ENCODE measurements at regions not wholly inside any gene's neighbourhood (a gene's known extent, or its start where the extent isn't known, plus 50 kb on each side); places are given as distances from the start of the nearest gene placed in this dataset.

DNA sequence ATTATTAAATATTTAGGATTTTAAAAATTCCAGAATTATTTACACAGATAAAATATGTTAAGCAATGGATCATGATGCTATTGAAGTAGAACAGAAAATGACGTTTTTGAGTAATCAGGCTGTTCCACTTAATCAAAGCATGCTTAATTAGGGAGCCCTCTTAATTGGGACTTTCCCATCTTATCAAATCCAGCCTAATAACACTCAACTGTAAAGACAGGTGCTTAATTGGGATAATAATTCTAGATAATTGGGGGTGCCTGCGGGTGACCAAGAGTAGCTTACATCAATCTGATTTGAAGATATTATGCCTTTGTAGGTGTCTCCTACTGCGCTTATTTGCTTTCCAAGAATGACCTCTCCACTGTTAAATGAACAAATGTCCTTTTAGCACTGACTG, 742.2 kb upstream of the SLITRK6 start:
- intact Hi-C loops (cut with DNase I), result no loop called here
- Histone ChIP-seq H3K4me3 (no peak overlapping the region), H3K36me3 (no peaks in the 10 kb centered on the region), H3K27ac (no peak overlapping the region), H3K4me1 (no peaks in the 10 kb centered on the region), H3K9me3 (peaks cover 0 to 15% (median 0%) of the 10 kb centered on the region in 11 donors), H3K27me3 (no peaks in the 10 kb centered on the region)
- TF ChIP-seq, protein P1, sequence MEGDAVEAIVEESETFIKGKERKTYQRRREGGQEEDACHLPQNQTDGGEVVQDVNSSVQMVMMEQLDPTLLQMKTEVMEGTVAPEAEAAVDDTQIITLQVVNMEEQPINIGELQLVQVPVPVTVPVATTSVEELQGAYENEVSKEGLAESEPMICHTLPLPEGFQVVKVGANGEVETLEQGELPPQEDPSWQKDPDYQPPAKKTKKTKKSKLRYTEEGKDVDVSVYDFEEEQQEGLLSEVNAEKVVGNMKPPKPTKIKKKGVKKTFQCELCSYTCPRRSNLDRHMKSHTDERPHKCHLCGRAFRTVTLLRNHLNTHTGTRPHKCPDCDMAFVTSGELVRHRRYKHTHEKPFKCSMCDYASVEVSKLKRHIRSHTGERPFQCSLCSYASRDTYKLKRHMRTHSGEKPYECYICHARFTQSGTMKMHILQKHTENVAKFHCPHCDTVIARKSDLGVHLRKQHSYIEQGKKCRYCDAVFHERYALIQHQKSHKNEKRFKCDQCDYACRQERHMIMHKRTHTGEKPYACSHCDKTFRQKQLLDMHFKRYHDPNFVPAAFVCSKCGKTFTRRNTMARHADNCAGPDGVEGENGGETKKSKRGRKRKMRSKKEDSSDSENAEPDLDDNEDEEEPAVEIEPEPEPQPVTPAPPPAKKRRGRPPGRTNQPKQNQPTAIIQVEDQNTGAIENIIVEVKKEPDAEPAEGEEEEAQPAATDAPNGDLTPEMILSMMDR (IDR thresholded peaks at IDR 0.05), result no peak
- no peak for DNase-seq
- WGBS, 2 donors, result 71 to 86% methylated on average over 3 of the region's 3 CpGs
- no peak for ATAC-seq

DNA sequence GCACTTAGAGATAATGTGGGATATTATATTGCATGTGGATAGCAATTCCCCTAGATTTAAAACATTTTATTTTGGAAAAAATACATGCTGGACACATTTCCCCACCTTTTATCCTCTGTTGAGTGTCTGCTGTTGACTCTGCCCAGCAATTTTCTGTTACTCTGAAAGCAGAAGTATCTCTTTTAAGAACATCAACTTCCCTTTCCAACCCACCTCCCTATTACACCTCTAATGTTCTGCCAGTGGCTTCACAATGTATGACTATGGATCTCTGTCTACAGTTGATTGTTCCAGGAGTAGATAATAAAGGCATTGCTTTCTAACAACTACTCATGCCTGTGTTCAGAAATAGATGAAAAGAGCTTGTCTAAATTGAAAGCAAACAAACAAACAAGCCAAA, 754.8 kb upstream of the SLITRK6 start:
- TF ChIP-seq, protein P1 (IDR thresholded peaks at IDR 0.05), result no peak
- no peak for ATAC-seq
- no peaks in the 10 kb centered on the region for H3K4me1 ChIP-seq
- no peak overlapping the region for H3K4me3 ChIP-seq
- no peaks in the 10 kb centered on the region for H3K27me3 ChIP-seq
- H3K9me3 ChIP-seq, result peaks cover 0 to 30% (median 0%) of the 10 kb centered on the region in 11 donors
- H3K27ac ChIP-seq, result no peak overlapping the region
- DNase-seq, result no peak
- intact Hi-C loops (cut with DNase I), result no loop called here
- no peaks in the 10 kb centered on the region for H3K36me3 ChIP-seq

DNA sequence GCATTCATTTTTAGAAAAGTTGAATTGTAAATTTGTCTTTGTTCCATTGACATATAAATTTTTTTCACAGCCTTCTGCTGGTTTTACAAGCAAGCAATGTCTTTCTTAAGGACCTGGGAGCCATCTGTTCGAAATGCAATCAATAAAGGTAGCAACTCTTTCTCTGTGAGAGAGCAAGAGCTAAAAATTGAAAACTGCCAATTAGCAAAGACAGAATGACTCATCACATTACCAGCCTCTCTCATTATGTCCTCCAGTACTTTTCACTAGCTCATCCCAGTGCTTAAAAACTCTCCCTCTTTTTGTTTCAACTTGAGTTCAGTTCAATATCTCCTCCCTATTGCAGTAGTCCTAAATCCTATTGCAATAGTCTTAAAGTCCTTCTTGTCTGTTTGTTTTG, 760.7 kb upstream of the SLITRK6 start:
- H3K27me3 ChIP-seq, result no peaks in the 10 kb centered on the region
- H3K4me3 ChIP-seq, result no peak overlapping the region
- H3K9me3 ChIP-seq, result peaks cover 0 to 23% (median 0%) of the 10 kb centered on the region in 11 donors
- no peaks in the 10 kb centered on the region for H3K4me1 ChIP-seq
- H3K36me3 ChIP-seq, result no peaks in the 10 kb centered on the region
- DNase-seq (no peak), ATAC-seq (no peak)
- intact Hi-C loops (cut with DNase I), result no loop called here
- TF ChIP-seq, protein P1 (IDR thresholded peaks at IDR 0.05), result no peak
- no peak overlapping the region for H3K27ac ChIP-seq
- WGBS, 2 donors, result 41 to 69% methylated on average over 1 of the region's 1 CpG

DNA sequence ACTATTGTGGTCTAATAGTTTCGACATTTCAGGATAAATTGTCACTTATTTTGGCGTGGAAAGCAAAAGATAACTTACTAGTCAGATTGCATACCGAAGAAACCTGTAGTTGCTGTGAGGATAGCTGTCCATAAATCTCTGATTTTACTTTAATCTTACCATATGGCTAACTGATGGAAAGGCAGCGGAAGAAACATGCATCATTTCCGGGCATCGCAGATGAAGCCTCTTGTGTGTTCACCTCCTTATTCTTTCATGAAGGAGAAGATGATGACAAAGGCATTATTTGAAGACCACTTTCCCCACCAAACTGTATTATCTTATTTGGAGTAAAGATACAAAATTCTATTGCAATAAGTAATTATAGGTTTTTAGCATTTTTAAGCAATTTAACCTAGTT, 763.6 kb upstream of the SLITRK6 start:
- Histone ChIP-seq H3K4me3 (no peak overlapping the region), H3K27me3 (no peaks in the 10 kb centered on the region), H3K9me3 (peaks cover 0 to 15% (median 0%) of the 10 kb centered on the region in 11 donors), H3K27ac (no peak overlapping the region), H3K36me3 (no peaks in the 10 kb centered on the region), H3K4me1 (no peaks in the 10 kb centered on the region)
- intact Hi-C loops (cut with DNase I), result no loop called here
- no peak for DNase-seq
- WGBS, 2 donors, result 84 to 87% methylated on average over 6 of the region's 6 CpGs
- TF ChIP-seq, protein P1 (IDR thresholded peaks at IDR 0.05), result no peak
- ATAC-seq, result no peak

DNA sequence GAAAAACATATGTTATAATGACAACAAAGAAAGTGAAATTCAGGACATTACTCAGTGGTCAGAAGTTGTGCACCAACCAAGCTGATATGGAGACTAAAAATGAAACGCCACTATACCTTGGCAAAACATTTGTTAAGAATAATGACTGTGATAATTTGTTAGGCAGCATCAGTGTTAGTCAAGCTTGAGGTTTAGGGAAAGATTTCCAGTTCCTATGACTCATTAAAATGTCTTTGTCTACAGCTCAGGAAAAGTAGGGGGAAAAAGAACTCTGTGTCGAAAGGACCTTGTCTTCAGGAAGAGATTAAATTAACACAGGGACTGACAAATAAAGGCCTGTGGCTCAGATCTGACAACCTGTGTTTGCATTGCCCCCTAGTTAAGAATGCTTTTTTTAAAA, 764.1 kb upstream of the SLITRK6 start:
- H3K9me3 ChIP-seq, result peaks cover 0 to 11% (median 0%) of the 10 kb centered on the region in 11 donors
- no peaks in the 10 kb centered on the region for H3K27me3 ChIP-seq
- no peaks in the 10 kb centered on the region for H3K36me3 ChIP-seq
- no peak for ATAC-seq
- intact Hi-C loops (cut with DNase I), result no loop called here
- H3K4me3 ChIP-seq, result no peak overlapping the region
- WGBS, 2 donors, result 48 to 55% methylated on average over 2 of the region's 2 CpGs
- no peak for DNase-seq
- no peak overlapping the region for H3K27ac ChIP-seq
- TF ChIP-seq, protein P1 (IDR thresholded peaks at IDR 0.05), result no peak
- no peaks in the 10 kb centered on the region for H3K4me1 ChIP-seq
